ENCODE measurements at regions not wholly inside any gene's neighbourhood (a gene's known extent, or its start where the extent isn't known, plus 50 kb on each side); places are given as distances from the start of the nearest gene placed in this dataset.

GRCh38 chr2:241924069-241924908, 54.8 kb downstream of the RTP5 start:
- DNase-seq = no peak

GRCh38 chr2:241924909-241925250, 55.4 kb downstream of the RTP5 start:
- no peak for DNase-seq

GRCh38 chr2:241925277-241925676, 55.7 kb downstream of the RTP5 start:
- DNase-seq = no peak

GRCh38 chr2:241925821-241926441, 56.4 kb downstream of the RTP5 start:
- DNase-seq = no peak

- no peak for DNase-seq
Measured at GRCh38 chr2:241926541-241927311, 57.2 kb downstream of the RTP5 start.

- no peak for DNase-seq
Measured at GRCh38 chr2:241929551-241930490, 60.3 kb downstream of the RTP5 start.

GRCh38 chr2:241931084-241931975, 61.8 kb downstream of the RTP5 start:
- no peak for DNase-seq

- no peak for DNase-seq
Measured at GRCh38 chr2:241931976-241932898, 62.7 kb downstream of the RTP5 start.

GRCh38 chr2:241932899-241933178, 63.3 kb downstream of the RTP5 start:
- no peak for DNase-seq

- DNase-seq = no peak
Measured at GRCh38 chr2:241933179-241933911, 63.8 kb downstream of the RTP5 start.

GRCh38 chr2:241935314-241935713, 65.8 kb downstream of the RTP5 start:
- DNase-seq = no peak

- no peak for DNase-seq
Measured at GRCh38 chr2:241935774-241936173, 66.2 kb downstream of the RTP5 start.

GRCh38 chr2:241936457-241937133, 67.1 kb downstream of the RTP5 start:
- no peak for DNase-seq

- no peak for DNase-seq
Measured at GRCh38 chr2:241937297-241937696, 67.8 kb downstream of the RTP5 start.

GRCh38 chr2:241939541-241939940, 70.0 kb downstream of the RTP5 start:
- no peak for DNase-seq

- DNase-seq = no peak
Measured at GRCh38 chr2:241940329-241940728, 70.8 kb downstream of the RTP5 start.

GRCh38 chr2:241941691-241942301, 72.3 kb downstream of the RTP5 start:
- DNase-seq = no peak

- no peak for DNase-seq
Measured at GRCh38 chr2:241942416-241943208, 73.1 kb downstream of the RTP5 start.
